ENCODE measurements at regions not wholly inside any gene's neighbourhood (a gene's known extent, or its start where the extent isn't known, plus 50 kb on each side); places are given as distances from the start of the nearest gene placed in this dataset.

DNA sequence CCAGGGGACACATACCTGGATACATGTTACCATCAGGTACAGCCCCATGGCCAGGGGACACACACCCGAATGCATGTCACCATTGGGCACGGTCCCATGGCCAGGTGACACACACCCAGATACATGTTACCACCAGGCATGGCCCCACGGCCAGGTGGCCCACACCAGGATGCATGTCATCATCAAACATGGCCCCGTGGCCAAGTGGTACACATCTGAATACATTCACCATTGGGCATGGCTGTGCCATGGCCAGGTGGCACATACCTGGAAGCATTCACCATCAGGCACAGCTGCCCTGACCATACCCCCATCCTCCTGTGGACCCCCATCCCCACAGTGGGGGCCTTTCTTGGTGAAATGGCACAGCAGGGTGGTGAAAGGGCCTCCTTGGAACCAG, 97.6 kb downstream of the RBFOX3 start:
- H3K27me3 ChIP-seq (ENCODE audit: insufficient read depth, low read length) = peaks cover 6% of the 10 kb centered on the region
- H3K4me3 ChIP-seq (ENCODE audit: low read length) = no peak overlapping the region
- peaks cover 6% of the 10 kb centered on the region for H3K9me3 ChIP-seq (ENCODE audit: low read length)
- H3K4me1 ChIP-seq (ENCODE audit: insufficient read depth, low read length) = peaks cover 10% of the 10 kb centered on the region
- no peaks in the 10 kb centered on the region for H3K36me3 ChIP-seq (ENCODE audit: insufficient read depth, low read length)
- no peak overlapping the region for H2AFZ ChIP-seq (ENCODE audit: low read depth, low read length)

GRCh38 chr17:79511471-79511870, 99.4 kb downstream of the RBFOX3 start:
- Histone ChIP-seq H3K4me3 (ENCODE audit: low read length) (no peak overlapping the region), H3K27me3 (ENCODE audit: insufficient read depth, low read length) (peaks cover 5% of the 10 kb centered on the region), H3K4me1 (ENCODE audit: insufficient read depth, low read length) (peaks cover 8% of the 10 kb centered on the region), H3K9me3 (ENCODE audit: low read length) (peaks cover 6% of the 10 kb centered on the region), H3K36me3 (ENCODE audit: insufficient read depth, low read length) (no peaks in the 10 kb centered on the region), H2AFZ (ENCODE audit: low read depth, low read length) (no peak overlapping the region)

DNA sequence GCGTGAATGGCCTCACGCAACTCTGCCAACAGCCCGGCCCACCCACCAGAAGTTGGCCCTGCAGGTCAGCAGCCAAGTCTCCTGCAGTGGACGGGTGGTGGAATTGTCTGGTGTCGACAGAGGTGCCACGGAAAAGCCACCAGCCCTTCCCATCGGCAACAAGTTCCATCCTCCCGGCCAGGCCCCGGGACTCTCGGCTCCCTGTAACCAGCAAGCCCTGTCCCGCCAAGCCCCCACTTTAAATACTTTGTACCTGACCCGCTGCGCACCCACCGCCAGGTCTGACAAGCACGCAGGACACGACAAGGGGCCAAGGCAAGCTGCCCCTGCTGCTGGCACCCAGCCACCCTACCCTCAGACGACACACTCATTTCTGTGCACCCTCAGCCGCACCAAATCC, 100.8 kb downstream of the RBFOX3 start:
- peaks cover 6% of the 10 kb centered on the region for H3K9me3 ChIP-seq (ENCODE audit: low read length)
- H3K27me3 ChIP-seq (ENCODE audit: insufficient read depth, low read length) = peaks cover 9% of the 10 kb centered on the region
- H3K4me1 ChIP-seq (ENCODE audit: insufficient read depth, low read length) = no peaks in the 10 kb centered on the region
- no peak overlapping the region for H3K4me3 ChIP-seq (ENCODE audit: low read length)
- no peaks in the 10 kb centered on the region for H3K36me3 ChIP-seq (ENCODE audit: insufficient read depth, low read length)
- H2AFZ ChIP-seq (ENCODE audit: low read depth, low read length) = no peak overlapping the region

DNA sequence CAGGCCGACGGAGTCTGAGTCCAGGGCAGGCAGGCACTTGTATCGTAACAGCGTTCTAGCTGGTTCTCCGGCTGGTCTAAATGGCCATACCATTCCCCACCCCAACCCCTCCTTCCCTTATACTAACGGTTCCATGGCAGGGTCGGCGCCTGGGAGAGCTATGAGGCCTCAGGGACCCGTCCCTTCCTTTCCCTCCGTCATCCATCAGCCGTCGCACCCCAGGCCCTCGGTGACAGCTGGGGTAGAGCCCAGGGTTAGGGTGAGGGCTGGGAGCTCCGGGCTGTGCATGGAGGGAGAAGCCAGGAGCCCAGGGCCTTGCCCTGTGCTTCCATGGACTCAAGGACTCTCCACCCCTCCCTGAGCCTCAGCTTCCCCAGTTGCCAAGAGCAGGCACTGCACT, 101.4 kb downstream of the RBFOX3 start:
- Histone ChIP-seq H3K4me3 (ENCODE audit: low read length) (no peak overlapping the region), H3K4me1 (ENCODE audit: insufficient read depth, low read length) (no peaks in the 10 kb centered on the region), H3K36me3 (ENCODE audit: insufficient read depth, low read length) (no peaks in the 10 kb centered on the region), H3K27me3 (ENCODE audit: insufficient read depth, low read length) (peaks cover 9% of the 10 kb centered on the region), H2AFZ (ENCODE audit: low read depth, low read length) (no peak overlapping the region), H3K9me3 (ENCODE audit: low read length) (peaks cover 6% of the 10 kb centered on the region)

DNA sequence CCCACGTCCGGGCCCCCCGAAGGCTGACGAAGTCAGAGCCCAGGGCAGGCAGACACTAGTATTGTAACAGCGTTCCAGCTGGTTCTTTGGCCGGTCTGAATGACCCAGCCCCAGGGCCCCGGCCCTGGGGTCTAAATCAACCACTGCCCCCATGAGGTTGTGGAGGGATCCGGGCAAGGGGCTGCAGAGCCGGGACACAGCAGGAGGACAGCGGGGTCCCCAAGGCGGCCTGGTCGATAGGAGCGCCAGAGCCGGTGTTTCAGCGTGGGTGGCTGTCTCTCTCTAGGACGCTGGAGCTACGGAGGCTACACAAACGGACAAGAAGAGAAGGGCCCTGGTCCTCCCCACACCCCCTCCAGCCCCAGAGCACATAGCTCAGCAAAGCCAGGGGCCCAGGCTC, 101.8 kb downstream of the RBFOX3 start:
- Histone ChIP-seq H3K4me3 (ENCODE audit: low read length) (no peak overlapping the region), H2AFZ (ENCODE audit: low read depth, low read length) (no peak overlapping the region), H3K36me3 (ENCODE audit: insufficient read depth, low read length) (no peaks in the 10 kb centered on the region), H3K9me3 (ENCODE audit: low read length) (peaks cover 6% of the 10 kb centered on the region), H3K4me1 (ENCODE audit: insufficient read depth, low read length) (no peaks in the 10 kb centered on the region), H3K27me3 (ENCODE audit: insufficient read depth, low read length) (peaks cover 9% of the 10 kb centered on the region)

DNA sequence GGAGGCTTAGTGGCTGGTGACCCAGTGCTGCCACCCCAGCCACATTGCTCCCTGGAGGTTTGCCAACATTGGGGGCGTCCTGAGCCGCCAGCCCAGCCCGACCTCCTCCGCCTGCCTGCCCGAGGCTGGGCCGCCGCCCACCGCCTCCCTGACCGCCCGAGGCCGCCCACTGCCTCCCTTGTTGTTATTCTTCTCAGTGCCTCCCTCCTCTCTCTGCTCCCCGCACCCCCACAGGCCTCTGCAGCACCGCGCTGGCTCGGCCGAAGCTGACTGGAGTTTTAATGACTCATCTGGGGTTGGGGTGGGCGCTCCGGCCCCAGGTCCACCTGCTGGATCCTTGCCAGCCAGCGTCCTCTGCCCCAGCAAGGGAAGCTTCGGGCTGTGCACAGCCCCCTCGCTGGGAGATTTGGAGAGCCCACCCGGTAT, 102.5 kb downstream of the RBFOX3 start:
- Histone ChIP-seq H3K36me3 (ENCODE audit: insufficient read depth, low read length) (no peaks in the 10 kb centered on the region), H3K27me3 (ENCODE audit: insufficient read depth, low read length) (peaks cover 9% of the 10 kb centered on the region), H2AFZ (ENCODE audit: low read depth, low read length) (no peak overlapping the region), H3K9me3 (ENCODE audit: low read length) (peaks cover 4% of the 10 kb centered on the region), H3K4me1 (ENCODE audit: insufficient read depth, low read length) (no peaks in the 10 kb centered on the region), H3K4me3 (ENCODE audit: low read length) (no peak overlapping the region)

DNA sequence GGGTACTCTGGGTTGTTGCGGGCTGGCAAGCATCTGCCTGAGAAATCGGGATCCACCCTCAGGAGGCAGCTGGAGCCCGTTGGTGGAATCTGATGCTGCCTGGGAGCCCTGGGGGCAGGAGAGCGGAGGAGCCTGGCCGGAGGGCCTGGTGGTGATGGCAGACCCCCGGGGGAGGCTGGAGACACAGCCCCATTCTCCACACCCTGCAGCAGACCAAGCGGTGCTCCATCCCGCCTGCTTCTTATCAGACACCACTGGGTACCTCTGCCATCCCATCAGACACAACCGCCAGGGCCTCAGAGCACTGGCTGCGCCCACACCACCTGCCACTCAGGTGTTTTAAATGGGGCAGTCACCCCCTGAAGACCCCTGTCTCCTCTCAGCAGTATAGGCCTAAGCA, 103.9 kb downstream of the RBFOX3 start:
- Histone ChIP-seq H2AFZ (ENCODE audit: low read depth, low read length) (no peak overlapping the region), H3K4me1 (ENCODE audit: insufficient read depth, low read length) (no peaks in the 10 kb centered on the region)

GRCh38 chr17:79506150-79506870, 104.5 kb downstream of the RBFOX3 start:
- no peaks in the 10 kb centered on the region for H3K9me3 ChIP-seq (ENCODE audit: low read length)
- peaks cover 9% of the 10 kb centered on the region for H3K27me3 ChIP-seq (ENCODE audit: insufficient read depth, low read length)
- no peak overlapping the region for H2AFZ ChIP-seq (ENCODE audit: low read depth, low read length)
- no peaks in the 10 kb centered on the region for H3K4me1 ChIP-seq (ENCODE audit: insufficient read depth, low read length)
- no peak overlapping the region for H3K4me3 ChIP-seq (ENCODE audit: low read length)
- H3K36me3 ChIP-seq (ENCODE audit: insufficient read depth, low read length) = no peaks in the 10 kb centered on the region

More for the DNA sequence above, 103.9 kb downstream of the RBFOX3 start:
- Histone ChIP-seq H3K4me3 (ENCODE audit: low read length) (no peak overlapping the region), H3K9me3 (ENCODE audit: low read length) (no peaks in the 10 kb centered on the region), H3K27me3 (ENCODE audit: insufficient read depth, low read length) (peaks cover 9% of the 10 kb centered on the region), H3K36me3 (ENCODE audit: insufficient read depth, low read length) (no peaks in the 10 kb centered on the region)

GRCh38 chr17:79505199-79505598, 105.7 kb downstream of the RBFOX3 start:
- no peaks in the 10 kb centered on the region for H3K36me3 ChIP-seq (ENCODE audit: insufficient read depth, low read length)
- no peak overlapping the region for H3K4me3 ChIP-seq (ENCODE audit: low read length)
- H3K9me3 ChIP-seq (ENCODE audit: low read length) = no peaks in the 10 kb centered on the region
- H3K4me1 ChIP-seq (ENCODE audit: insufficient read depth, low read length) = no peaks in the 10 kb centered on the region
- no peak overlapping the region for H2AFZ ChIP-seq (ENCODE audit: low read depth, low read length)
- peaks cover 6% of the 10 kb centered on the region for H3K27me3 ChIP-seq (ENCODE audit: insufficient read depth, low read length)

DNA sequence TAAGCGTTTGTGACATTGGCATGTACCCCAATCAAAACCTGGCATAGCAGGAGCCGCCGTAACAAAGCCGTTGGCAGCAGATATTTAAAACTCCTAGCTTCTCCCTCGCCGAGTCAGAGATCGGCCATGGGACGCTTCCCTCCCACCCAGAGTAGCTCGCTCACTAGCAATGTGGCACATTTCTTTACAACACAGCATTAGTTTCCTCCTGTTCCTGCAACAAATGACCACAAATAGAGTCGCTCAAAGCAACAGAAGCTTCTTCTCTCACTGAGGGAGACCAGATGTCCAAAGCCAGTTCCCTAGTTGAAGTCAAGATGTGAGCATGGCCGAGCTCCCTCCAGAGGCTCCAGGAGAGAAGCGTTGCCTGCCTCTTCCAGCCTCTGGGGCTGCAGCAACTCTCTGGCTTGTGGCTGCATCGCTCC, 106.7 kb downstream of the RBFOX3 start:
- H3K4me3 ChIP-seq (ENCODE audit: low read length) = no peak overlapping the region
- H2AFZ ChIP-seq (ENCODE audit: low read depth, low read length) = no peak overlapping the region
- H3K9me3 ChIP-seq (ENCODE audit: low read length) = no peaks in the 10 kb centered on the region
- no peaks in the 10 kb centered on the region for H3K4me1 ChIP-seq (ENCODE audit: insufficient read depth, low read length)
- H3K36me3 ChIP-seq (ENCODE audit: insufficient read depth, low read length) = no peaks in the 10 kb centered on the region
- H3K27me3 ChIP-seq (ENCODE audit: insufficient read depth, low read length) = peaks cover 3% of the 10 kb centered on the region

- no peak overlapping the region for H3K4me3 ChIP-seq (ENCODE audit: low read length)
- no peak overlapping the region for H2AFZ ChIP-seq (ENCODE audit: low read depth, low read length)
- no peaks in the 10 kb centered on the region for H3K9me3 ChIP-seq (ENCODE audit: low read length)
- H3K36me3 ChIP-seq (ENCODE audit: insufficient read depth, low read length) = no peaks in the 10 kb centered on the region
- H3K4me1 ChIP-seq (ENCODE audit: insufficient read depth, low read length) = no peaks in the 10 kb centered on the region
- peaks cover 3% of the 10 kb centered on the region for H3K27me3 ChIP-seq (ENCODE audit: insufficient read depth, low read length)
Measured at GRCh38 chr17:79503126-79503839, 107.6 kb downstream of the RBFOX3 start.

- H3K9me3 ChIP-seq (ENCODE audit: low read length) = no peaks in the 10 kb centered on the region
- H3K36me3 ChIP-seq (ENCODE audit: insufficient read depth, low read length) = no peaks in the 10 kb centered on the region
- peaks cover 3% of the 10 kb centered on the region for H3K27me3 ChIP-seq (ENCODE audit: insufficient read depth, low read length)
- H3K4me3 ChIP-seq (ENCODE audit: low read length) = no peak overlapping the region
- H3K4me1 ChIP-seq (ENCODE audit: insufficient read depth, low read length) = no peaks in the 10 kb centered on the region
- H2AFZ ChIP-seq (ENCODE audit: low read depth, low read length) = no peak overlapping the region
Measured at GRCh38 chr17:79501910-79502309, 108.9 kb downstream of the RBFOX3 start.

DNA sequence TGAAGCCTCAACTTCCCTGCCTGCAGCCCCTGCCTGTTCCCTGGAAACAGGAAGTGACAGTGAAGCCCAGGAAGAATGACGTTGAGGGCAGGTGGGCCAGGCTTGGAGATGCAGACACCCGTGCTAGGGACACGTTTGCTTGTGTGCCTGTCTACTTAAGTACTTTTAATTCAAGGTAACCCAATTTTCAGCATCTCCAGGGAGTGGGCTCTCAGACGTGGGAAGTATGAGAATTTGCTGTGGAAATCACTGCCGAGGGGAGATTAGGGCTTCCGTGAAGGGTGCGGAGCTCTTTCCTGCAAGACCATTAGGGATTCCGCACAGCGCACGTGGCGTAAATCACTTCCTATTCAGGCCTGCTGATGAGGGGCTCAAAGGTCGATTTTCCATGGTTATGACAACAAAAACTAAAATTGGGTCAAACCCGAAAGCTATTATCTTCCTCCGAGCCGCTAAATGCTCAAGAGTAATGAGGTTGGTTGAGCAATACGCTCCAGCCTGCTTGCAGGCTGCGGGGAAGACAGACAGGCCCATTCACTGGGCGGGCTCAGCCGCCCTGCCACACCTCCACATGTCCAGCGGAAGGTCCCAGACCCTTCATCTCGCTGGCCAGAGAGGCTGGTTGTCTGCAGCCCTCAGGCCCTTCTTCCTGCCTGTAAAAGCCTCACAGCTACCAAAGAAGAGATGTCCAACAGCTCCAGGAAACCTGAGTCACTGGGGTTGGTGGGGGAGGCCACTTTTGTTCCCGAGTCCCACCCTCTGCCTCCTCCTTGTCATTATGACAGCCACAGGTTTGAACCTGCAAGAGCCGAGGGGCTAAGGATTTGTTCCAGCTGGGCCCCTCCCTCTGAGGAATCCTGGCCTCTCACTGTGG, 109.9 kb downstream of the RBFOX3 start:
- Histone ChIP-seq H3K9me3 (ENCODE audit: low read length) (no peaks in the 10 kb centered on the region), H3K27me3 (ENCODE audit: insufficient read depth, low read length) (peaks cover 3% of the 10 kb centered on the region), H3K4me3 (ENCODE audit: low read length) (no peak overlapping the region), H3K4me1 (ENCODE audit: insufficient read depth, low read length) (no peaks in the 10 kb centered on the region), H2AFZ (ENCODE audit: low read depth, low read length) (no peak overlapping the region), H3K36me3 (ENCODE audit: insufficient read depth, low read length) (no peaks in the 10 kb centered on the region)
